Spleen (tissue), 7 donors: ENCODE measurements at regions not wholly inside any gene's neighbourhood (a gene's known extent, or its start where the extent isn't known, plus 50 kb on each side); places are given as distances from the start of the nearest gene placed in this dataset.
"Not testable (repeated sequence)": the region's sequence is repeated elsewhere in the genome, so short reads cannot be mapped to it uniquely, and the experiment has no call there.

Experiments
- POLR2A ChIP-seq, 3 donors: fragments of 450-650 bp; IDR thresholded peaks; one replicate each; pipeline ENCODE4 v1.5.1; 2017; ENCODE audit warnings: antibody characterized with exemption in 3 of 3, mild to moderate bottlenecking in 1 of 3
- POLR2AphosphoS5 ChIP-seq, 3 donors: sonication (generic); formaldehyde crosslinking; IDR thresholded peaks; one replicate each; pipeline ENCODE4 v1.5.1; 2017; ENCODE audit warnings: antibody characterized with exemption in 3 of 3
- TF ChIP-seq, protein P1 (sequence below), 11 experiments: fragments of 200-600 bp in 7 of 11; fragments of 450-650 bp in 4 of 11; sonication (generic) in 4 of 11; IDR thresholded peaks in 8 of 11; conservative IDR thresholded peaks in 3 of 11; 1 replicate in 7 of 11; 2 replicates in 4 of 11; pipeline versions ENCODE4 v1.4.0 to v1.8.0; 2016 to 2021; ENCODE audit warnings: antibody characterized with exemption in 11 of 11, inconsistent platforms in 4 of 11, mild to moderate bottlenecking in 1 of 11
- donor health status: DM: no; HTN: no; CAD: no; lungs with moderate emphysema.
- donor health status: DM: no; HTN: no; CAD: no.
- donor health status: DM: no; HTN: no; CAD: no.

DNA sequence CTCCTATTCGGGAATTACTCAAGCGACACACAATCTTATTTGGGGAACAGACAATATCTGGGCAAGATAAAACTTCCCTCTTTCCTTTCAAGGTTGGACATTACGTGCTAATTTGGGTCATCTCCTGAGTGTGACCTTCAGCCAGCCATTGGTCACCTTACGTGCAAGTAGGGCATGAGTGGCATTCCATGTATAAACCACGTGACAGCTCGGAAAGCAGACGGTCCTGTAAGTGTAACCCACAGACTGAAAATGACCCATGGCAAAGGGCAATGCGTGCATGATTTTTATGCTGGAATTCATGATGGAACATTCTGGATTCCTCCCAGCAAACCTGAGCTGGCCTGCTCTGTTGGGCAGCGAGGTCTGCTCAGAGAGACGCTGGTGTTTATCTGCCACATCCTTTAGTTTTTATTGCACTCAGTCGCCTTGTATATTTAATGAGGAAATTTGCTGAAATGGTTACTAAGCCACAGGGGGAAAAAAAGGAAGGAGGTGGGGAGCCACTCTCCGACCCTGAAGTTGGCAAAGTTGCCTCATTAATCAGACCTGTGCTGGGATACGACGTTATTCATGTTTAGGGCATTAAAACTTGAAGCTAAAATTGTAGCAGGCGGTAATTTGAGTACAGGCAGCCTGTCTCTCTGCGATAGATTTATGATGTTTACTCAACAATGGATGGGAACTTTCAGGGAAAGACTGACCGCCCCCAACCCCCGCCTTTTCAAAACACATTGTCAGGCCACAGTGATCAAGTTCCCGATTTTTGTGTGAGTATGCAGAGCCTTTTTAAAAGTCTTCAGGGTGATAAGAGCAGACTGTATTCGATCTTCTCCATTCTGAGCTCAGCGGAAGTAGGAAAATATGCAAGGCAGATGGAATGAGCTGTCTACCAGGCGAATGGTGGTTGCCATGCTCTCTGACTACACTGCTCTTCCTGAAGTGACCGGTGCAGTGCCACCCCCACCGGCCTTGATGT lies 295.3 kb downstream of the BCL2L11 start:
- TF ChIP-seq POLR2AphosphoS5, POLR2A (IDR thresholded peaks at IDR 0.05): not testable (repeated sequence)
- TF ChIP-seq, protein P1, sequence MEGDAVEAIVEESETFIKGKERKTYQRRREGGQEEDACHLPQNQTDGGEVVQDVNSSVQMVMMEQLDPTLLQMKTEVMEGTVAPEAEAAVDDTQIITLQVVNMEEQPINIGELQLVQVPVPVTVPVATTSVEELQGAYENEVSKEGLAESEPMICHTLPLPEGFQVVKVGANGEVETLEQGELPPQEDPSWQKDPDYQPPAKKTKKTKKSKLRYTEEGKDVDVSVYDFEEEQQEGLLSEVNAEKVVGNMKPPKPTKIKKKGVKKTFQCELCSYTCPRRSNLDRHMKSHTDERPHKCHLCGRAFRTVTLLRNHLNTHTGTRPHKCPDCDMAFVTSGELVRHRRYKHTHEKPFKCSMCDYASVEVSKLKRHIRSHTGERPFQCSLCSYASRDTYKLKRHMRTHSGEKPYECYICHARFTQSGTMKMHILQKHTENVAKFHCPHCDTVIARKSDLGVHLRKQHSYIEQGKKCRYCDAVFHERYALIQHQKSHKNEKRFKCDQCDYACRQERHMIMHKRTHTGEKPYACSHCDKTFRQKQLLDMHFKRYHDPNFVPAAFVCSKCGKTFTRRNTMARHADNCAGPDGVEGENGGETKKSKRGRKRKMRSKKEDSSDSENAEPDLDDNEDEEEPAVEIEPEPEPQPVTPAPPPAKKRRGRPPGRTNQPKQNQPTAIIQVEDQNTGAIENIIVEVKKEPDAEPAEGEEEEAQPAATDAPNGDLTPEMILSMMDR (IDR thresholded peaks at IDR 0.05 in 8 of 11, conservative IDR thresholded peaks at IDR 0.05 in 3 of 11), result not testable (repeated sequence)
